ENCODE measurements at regions not wholly inside any gene's neighbourhood (a gene's known extent, or its start where the extent isn't known, plus 50 kb on each side); places are given as distances from the start of the nearest gene placed in this dataset.

DNA sequence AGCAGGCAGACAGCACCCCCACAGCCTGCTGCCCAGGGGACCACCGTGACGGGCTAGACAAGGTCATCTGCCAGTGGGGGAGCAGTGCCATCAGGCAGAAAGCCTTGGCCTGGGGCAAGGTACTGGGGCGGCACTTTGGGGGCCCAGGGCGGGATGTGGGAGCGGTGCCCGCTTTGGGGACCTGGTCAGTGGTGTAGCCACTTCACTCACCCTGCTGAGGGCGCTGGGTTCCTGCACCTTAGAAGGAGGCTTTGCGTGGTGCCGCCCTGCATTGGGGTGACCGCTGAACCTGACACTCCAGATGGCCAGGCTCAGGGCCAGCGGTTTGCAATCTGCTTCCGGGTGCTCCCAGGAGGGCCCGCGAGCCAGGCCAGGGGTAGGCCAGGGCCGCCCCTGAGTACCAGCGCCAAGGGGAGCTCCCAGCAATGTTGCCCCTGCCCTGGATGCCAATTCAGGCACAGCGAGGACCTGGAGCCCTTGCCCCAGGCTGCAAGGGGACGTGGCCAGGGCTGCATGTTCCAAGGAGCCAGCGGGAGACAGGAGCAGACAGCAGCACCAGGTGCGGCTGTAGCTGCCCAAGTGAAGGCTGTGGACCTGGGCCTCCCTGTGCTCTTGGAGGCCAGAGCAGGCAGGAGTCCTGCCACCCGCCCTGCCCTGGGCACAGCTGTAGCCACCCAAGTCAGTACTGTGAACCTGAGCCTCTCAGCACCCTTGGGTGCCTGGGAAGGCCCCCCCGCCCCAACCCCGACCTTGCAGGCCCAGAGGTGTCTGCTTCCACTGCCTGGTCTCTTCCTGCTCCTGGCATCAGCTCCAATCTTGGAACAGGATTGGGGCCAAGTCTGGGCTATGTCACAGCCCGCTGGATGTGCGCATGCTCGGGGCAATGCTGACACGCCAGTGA is 550.7 kb downstream of the SLC6A15 start:
- Histone ChIP-seq H3K4me1 (no peaks in the 10 kb centered on the region), H3K27ac (no peak overlapping the region), H3K4me3 (no peak overlapping the region), H3K9me3 (no peaks in the 10 kb centered on the region), H3K36me3 (no peaks in the 10 kb centered on the region), H3K27me3 (no peaks in the 10 kb centered on the region)
- no peak for TF ChIP-seq EP300 (IDR thresholded peaks at IDR 0.05)
- no peak for TF ChIP-seq POLR2AphosphoS5 (IDR thresholded peaks at IDR 0.05)
- TF ChIP-seq POLR2A (IDR thresholded peaks at IDR 0.05), result no peak
- TF ChIP-seq, protein P1, sequence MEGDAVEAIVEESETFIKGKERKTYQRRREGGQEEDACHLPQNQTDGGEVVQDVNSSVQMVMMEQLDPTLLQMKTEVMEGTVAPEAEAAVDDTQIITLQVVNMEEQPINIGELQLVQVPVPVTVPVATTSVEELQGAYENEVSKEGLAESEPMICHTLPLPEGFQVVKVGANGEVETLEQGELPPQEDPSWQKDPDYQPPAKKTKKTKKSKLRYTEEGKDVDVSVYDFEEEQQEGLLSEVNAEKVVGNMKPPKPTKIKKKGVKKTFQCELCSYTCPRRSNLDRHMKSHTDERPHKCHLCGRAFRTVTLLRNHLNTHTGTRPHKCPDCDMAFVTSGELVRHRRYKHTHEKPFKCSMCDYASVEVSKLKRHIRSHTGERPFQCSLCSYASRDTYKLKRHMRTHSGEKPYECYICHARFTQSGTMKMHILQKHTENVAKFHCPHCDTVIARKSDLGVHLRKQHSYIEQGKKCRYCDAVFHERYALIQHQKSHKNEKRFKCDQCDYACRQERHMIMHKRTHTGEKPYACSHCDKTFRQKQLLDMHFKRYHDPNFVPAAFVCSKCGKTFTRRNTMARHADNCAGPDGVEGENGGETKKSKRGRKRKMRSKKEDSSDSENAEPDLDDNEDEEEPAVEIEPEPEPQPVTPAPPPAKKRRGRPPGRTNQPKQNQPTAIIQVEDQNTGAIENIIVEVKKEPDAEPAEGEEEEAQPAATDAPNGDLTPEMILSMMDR (IDR thresholded peaks at IDR 0.05), result no peak
- no peak for DNase-seq (ENCODE audit: low spot score in 2 of 2)
- 82% methylated on average over 8 of the region's 27 CpGs for WGBS

DNA sequence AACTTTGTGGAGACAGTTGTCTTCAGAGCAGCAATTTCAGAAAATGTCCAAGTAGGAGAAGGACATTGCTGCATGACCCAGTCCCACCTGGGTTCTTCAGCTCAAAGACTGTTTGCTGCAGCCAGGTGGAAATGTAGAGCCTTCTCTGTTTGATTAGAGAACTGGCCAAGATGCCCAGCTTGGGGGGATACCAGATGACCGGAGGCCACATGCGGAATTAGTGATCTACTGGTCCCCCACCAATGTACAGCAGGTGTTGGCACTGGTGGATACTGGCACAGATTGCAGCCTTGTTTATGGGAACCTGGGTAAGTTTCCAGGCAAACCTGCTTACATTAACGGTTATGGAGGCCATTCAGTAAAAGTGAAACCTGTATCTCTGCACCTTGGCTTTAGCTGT is 555.3 kb downstream of the SLC6A15 start:
- no peaks in the 10 kb centered on the region for H3K36me3 ChIP-seq
- 94% methylated on average over 2 of the region's 3 CpGs for WGBS

DNA sequence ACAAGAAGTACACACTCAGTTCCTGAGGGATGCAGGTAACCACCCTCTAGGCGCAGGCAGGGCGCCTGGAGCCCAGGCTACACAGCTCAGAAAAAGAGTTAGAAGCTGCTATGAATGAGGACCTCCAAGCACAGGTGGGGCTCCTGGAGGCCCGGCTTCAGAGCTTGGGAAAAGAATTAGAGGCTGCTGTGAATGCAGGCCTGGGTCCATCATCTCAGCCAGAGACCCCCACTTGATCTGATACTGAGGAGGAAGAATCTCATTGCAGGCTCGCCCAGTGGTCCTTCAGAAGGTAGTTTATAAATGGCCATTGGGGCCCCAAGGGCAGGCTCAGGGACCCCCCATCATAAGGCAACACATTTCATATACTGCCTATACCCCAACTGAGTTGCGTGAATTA is 556.4 kb downstream of the SLC6A15 start:
- no peak for DNase-seq (ENCODE audit: low spot score in 2 of 2)
- WGBS, result 98% methylated on average over 5 of the region's 5 CpGs
- no peaks in the 10 kb centered on the region for H3K9me3 ChIP-seq
- no peak overlapping the region for H3K4me3 ChIP-seq
- H3K27me3 ChIP-seq, result no peaks in the 10 kb centered on the region
- no peaks in the 10 kb centered on the region for H3K4me1 ChIP-seq
- no peaks in the 10 kb centered on the region for H3K36me3 ChIP-seq
- TF ChIP-seq POLR2A (IDR thresholded peaks at IDR 0.05) (no peak), POLR2AphosphoS5 (IDR thresholded peaks at IDR 0.05) (no peak), EP300 (IDR thresholded peaks at IDR 0.05) (no peak)
- TF ChIP-seq, protein P1 (IDR thresholded peaks at IDR 0.05), result no peak
- no peak overlapping the region for H3K27ac ChIP-seq

More for the DNA sequence above, 555.3 kb downstream of the SLC6A15 start:
- TF ChIP-seq, protein P1 (IDR thresholded peaks at IDR 0.05), result no peak
- TF ChIP-seq POLR2AphosphoS5 (IDR thresholded peaks at IDR 0.05), result no peak
- Histone ChIP-seq H3K27me3 (no peaks in the 10 kb centered on the region), H3K4me3 (no peak overlapping the region), H3K27ac (no peak overlapping the region), H3K9me3 (no peaks in the 10 kb centered on the region), H3K4me1 (no peaks in the 10 kb centered on the region)
- DNase-seq (ENCODE audit: low spot score in 2 of 2), result no peak

DNA sequence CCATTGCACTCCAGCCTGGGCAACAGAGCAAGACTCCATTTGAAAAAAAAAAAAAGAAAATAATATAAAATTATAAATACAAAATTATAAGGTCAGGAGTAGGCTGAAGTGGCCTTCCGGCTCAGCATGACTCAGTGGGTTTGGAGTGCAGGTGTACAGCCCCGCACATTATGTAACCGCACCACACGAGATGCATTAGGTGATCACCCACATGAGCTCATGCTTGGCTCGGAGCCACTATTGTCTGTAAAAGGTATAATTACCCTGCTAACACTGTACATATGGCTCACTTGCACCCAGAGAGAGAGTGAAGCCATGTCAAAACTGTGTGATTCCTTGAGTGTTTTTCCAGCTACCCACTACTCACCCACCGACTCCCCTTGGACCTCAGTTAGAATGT is 557.0 kb downstream of the SLC6A15 start:
- Histone ChIP-seq H3K9me3 (no peaks in the 10 kb centered on the region), H3K36me3 (no peaks in the 10 kb centered on the region), H3K27ac (no peak overlapping the region), H3K27me3 (no peaks in the 10 kb centered on the region), H3K4me1 (no peaks in the 10 kb centered on the region), H3K4me3 (no peak overlapping the region)
- DNase-seq (ENCODE audit: low spot score in 2 of 2), result no peak
- WGBS, result 77% methylated on average over 6 of the region's 6 CpGs
- TF ChIP-seq, protein P1 (IDR thresholded peaks at IDR 0.05), result no peak
- no peak for TF ChIP-seq EP300 (IDR thresholded peaks at IDR 0.05)

DNA sequence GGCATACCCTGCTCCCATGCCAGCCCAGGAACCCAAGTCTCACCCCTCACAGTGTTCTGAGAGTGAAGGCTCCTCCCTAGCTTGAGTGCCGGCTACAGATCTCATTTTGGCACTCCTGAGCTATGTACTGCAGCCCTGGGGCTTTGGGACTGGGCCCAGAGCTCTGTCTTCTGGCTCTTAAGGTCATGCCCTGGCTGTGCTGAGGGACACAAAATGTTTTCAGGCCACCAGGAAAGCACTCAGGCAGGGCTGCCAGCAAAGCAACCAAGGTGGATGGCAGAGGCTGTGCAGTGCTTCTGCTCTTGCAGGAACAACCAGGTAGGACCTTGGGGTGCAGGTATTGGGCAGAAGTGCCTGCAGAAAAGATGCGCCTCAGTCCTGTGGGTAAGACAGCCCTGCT is 564.0 kb downstream of the SLC6A15 start:
- no CpG with 5 or more reads among the region's 2 CpGs for WGBS
- no peaks in the 10 kb centered on the region for H3K36me3 ChIP-seq
- TF ChIP-seq EP300 (IDR thresholded peaks at IDR 0.05), result no peak
- TF ChIP-seq POLR2A (IDR thresholded peaks at IDR 0.05), result no peak
- TF ChIP-seq, protein P1 (IDR thresholded peaks at IDR 0.05), result no peak
- no peak for TF ChIP-seq POLR2AphosphoS5 (IDR thresholded peaks at IDR 0.05)

More for the DNA sequence above, 564.0 kb downstream of the SLC6A15 start:
- Histone ChIP-seq H3K4me1 (no peaks in the 10 kb centered on the region), H3K27me3 (no peaks in the 10 kb centered on the region), H3K9me3 (no peaks in the 10 kb centered on the region), H3K4me3 (no peak overlapping the region), H3K27ac (no peak overlapping the region)
- no peak for DNase-seq (ENCODE audit: low spot score in 2 of 2)
